ENCODE measurements at regions not wholly inside any gene's neighbourhood (a gene's known extent, or its start where the extent isn't known, plus 50 kb on each side); places are given as distances from the start of the nearest gene placed in this dataset.

DNA sequence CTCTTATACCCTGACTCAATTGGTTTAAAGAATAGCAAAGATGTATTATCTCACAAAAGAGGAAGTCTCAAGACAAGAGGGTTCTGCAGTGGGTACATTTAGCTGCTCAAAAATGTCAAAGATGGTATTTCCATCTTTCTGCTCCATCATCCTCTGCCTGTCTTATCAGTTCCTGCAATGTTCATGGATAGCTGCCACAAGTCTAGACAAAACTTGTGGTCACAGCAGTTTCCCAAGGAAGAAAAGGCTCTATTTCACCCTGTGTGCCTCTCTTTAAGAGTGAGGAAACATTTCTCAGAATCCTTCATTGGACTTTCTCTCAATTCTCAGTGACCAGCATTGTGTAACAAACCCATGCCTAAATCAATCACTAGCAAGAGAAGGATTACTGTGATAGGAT lies 634.2 kb upstream of the AUTS2 start:
- TF ChIP-seq, protein P1, sequence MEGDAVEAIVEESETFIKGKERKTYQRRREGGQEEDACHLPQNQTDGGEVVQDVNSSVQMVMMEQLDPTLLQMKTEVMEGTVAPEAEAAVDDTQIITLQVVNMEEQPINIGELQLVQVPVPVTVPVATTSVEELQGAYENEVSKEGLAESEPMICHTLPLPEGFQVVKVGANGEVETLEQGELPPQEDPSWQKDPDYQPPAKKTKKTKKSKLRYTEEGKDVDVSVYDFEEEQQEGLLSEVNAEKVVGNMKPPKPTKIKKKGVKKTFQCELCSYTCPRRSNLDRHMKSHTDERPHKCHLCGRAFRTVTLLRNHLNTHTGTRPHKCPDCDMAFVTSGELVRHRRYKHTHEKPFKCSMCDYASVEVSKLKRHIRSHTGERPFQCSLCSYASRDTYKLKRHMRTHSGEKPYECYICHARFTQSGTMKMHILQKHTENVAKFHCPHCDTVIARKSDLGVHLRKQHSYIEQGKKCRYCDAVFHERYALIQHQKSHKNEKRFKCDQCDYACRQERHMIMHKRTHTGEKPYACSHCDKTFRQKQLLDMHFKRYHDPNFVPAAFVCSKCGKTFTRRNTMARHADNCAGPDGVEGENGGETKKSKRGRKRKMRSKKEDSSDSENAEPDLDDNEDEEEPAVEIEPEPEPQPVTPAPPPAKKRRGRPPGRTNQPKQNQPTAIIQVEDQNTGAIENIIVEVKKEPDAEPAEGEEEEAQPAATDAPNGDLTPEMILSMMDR (IDR thresholded peaks at IDR 0.05), result no peak
- no peak for TF ChIP-seq POLR2AphosphoS5 (IDR thresholded peaks at IDR 0.05)
